HG02678 (cell line): ENCODE measurements at regions not wholly inside any gene's neighbourhood (a gene's known extent, or its start where the extent isn't known, plus 50 kb on each side); places are given as distances from the start of the nearest gene placed in this dataset.
A peak's percentile ranks its signal among the peaks of the same experiment; 100 is the strongest.
"Not testable (repeated sequence)": the region's sequence is repeated elsewhere in the genome, so short reads cannot be mapped to it uniquely, and the experiment has no call there.

Source experiments
- ATAC-seq: cut with Tn5 transposase; IDR thresholded peaks from one replicate; pipeline ENCODE4 v1.9.1; 2021; ENCODE audit warnings: mild to moderate bottlenecking, moderate library complexity; ENCODE audit not compliant: unreplicated experiment

DNA sequence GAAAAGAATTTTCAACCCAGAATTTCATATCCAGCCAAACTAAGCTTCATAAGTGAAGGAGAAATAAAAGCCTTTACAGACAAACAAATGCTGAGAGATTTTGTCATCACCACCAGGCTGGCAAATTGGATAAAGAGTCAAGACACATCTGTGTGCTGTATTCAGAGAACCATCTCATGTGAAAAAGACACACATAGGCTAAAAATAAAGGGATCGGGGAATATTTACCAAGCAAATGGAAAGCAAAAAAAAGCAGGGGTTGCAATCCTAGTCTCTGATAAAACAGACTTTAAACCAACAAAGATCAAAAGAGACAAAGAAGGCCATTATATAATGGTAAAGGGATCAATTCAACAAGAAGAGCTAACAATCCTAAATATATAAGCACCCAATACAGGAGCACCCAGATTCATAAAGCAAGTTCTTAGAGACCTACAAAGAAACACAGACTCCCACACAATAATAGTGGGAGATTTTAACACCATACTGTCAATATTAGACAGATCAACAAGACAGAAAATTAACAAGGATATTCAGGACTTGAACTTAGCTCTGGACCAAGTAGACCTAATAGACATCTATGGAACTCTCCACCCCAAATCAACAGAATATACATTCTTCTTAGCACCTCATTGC lies 55.9 kb upstream of the ACSM6 start:
- not testable (repeated sequence) for ATAC-seq

DNA sequence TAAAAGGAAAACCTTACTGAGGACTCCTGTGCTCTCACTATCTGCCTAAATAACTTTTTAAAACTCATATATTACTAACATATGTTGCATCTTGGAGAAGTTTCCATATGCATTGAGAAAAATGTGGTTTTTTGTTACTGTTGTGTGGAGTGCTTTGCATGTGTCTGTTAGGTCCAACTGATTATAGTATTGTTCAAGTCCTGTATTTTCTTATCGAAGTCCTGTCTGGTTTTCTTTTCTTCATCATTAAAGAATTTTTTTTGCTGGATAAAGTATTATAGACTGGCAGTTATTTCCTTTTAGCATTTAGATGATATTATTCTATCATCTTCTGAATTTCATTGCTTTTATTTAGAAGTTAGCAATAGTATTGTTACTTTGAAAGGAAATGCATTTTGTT lies 59.5 kb upstream of the ACSM6 start:
- no peak for ATAC-seq

GRCh38 chr10:95133997-95134396 lies 60.0 kb upstream of the ACSM6 start:
- ATAC-seq: no peak

- peak; percentile 80 for ATAC-seq
These were observed 60.9 kb upstream of the ACSM6 start for GRCh38 chr10:95133016-95133752.

GRCh38 chr10:95130429-95130828 lies 61.1 kb upstream of the CYP2C8 start:
- ATAC-seq: not testable (repeated sequence)

DNA sequence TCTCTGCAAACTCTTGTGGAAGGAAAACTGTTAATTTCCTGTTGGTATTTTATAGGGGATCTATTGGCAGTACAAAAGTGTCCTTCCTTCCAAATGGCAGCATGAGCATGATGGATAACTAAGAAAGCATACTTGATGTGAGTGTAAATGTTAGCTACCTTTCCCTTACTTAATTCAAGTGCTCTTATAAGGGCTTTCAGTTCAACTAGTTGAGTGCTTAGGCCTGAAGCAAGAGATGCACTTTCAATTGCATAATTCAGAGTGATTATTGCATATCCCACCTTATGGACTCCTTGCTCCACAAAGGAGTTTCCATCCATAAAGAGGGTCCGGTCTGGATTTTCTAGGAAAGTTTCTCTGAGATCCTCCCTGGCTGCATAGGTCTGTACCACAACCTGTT lies 56.3 kb upstream of the CYP2C8 start:
- ATAC-seq: no peak

- no peak for ATAC-seq
These were observed 53.4 kb upstream of the CYP2C8 start for GRCh38 chr10:95122736-95123135.

GRCh38 chr10:95121904-95122303 lies 52.6 kb upstream of the CYP2C8 start:
- no peak for ATAC-seq
